ENCODE measurements at regions not wholly inside any gene's neighbourhood (a gene's known extent, or its start where the extent isn't known, plus 50 kb on each side); places are given as distances from the start of the nearest gene placed in this dataset.
"Not testable (repeated sequence)": the region's sequence is repeated elsewhere in the genome, so short reads cannot be mapped to it uniquely, and the experiment has no call there.

DNA sequence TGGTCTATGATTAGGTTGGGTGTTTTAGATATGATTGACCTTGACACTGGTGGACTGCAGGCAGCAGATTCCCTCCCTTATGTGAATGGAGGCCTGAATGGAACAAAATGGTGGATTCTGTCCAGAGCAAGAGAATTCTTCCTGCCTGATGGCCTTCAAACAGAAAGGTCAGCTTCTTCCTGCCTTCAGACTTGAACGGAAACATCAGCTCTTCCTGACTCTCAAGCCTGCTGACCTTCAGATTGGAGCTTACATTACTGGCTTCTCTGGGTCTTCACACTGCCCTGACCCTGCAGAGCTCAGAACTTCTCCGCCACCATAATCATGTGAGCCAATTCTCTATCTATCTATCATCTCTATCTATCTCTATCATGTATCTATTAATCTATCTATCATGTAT, 111.6 kb downstream of the RAMP3 start:
- DNase-seq, result no peak

DNA sequence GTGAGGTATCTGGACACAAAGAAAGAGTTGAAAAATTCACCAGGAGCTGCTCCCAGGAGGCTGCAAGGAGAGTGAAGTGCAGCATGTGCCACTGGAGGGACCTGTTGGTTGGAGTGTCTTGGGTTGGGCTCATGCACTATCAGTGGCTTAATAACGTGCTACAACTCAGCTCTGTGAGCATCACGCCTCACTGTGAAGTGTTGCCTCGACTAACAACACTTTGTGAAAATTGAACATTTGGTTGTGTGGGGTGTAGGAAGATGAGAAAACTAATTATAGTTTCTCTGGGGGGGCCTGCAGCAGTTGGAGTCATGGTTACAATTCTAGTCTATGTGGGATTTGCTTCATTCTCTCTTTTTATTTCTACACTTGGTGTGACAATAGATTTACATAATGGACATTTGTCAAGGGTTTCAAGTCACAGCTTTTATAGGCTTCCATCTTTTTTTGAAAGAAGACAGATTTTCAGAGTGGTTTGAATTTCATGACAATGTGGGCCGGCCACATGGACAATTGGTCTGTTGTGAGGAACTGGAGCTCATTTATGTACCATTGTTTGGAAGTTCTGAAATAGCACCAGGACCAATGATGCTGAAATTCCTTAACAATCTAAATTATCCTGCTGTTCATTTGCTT, 121.3 kb downstream of the RAMP3 start:
- DNase-seq, result no peak

DNA sequence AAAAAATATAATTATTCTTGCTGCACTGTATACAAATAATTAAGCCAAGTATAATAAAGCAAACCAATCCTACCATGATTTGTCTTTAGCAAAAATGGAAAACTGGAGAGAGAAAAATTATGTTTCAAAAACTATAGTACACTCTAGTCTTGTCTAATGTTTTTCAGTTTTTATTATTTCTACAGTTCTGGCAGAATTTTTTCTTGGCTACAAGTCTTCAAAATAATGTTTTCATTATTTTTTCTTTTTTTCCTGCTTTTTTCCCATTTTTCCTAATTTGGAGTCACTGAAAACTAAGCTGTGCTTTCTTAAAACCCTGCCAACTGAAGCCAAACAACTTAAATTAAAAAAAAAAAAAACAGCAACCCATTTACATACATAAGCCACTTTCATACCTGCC, 132.0 kb downstream of the RAMP3 start:
- DNase-seq, result not testable (repeated sequence)

DNA sequence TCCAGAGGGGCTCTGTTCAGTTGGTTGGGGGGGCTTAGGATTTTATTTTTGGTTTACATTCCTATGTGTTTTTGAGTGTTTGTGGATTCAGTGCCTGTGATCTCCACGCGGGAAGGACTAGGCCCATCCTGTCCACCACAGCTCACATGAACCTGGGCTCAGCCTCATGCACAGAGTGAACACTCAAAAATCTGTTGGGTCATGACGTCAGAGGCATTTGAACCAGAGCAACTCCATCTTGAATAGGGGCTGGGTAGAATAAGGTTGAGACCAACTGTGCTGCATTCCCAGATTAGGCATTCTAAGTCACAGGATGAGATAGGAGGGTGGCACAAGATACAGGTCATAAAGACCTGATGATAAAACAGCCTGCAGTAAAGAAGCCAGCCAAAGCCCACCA, 133.3 kb downstream of the RAMP3 start:
- no peak for DNase-seq

DNA sequence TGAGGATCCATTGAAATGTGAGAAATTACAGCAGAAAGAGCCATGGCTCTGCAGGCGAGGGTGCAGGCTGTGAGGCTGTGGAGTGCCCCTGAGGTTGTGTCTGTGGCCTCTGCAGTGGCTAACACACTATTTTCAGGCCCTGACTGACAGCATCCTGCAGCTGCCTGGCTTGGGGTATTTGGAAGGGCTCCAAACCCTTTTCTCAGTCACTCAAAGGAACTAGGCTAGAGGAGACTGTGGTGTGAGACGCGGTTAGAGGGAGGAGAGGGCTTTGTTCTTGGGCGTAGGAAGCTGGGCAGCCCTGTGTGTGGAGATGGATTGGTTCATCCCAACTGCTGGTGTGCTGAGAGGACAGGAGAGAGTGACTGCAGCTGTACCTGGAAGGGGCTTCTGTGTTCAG, 134.9 kb downstream of the RAMP3 start:
- no peak for DNase-seq

DNA sequence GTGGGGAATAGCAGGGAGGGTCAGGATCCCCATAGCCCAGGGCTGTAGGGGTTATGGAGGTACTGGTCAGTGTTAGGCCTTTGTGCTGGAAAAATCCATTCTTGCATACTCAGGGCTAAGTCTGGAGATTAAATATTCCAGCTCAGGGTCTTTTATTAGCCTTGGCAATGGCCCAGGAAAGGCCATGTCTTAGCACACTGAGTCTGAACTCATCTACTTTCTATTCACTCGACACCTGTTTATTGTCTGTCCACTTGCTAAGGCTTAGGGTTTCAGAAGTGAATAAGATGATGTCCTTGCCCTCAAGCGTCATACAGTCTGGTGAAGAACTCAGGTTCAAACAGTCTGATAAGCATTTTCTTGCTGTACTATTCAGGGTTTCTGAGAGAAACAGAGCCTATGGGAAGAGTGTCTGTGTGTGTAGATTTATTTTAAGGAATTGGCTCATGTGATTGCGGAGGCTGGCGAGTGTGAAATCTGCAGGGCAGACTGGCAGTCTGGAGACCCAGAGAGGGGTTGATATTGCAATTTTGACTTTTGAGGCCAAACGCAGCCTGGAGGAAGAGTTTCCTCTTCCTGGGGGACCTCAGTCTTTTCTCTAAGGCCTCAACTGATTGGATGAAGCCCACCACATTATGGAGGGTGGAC, 135.8 kb downstream of the RAMP3 start:
- no peak for DNase-seq

DNA sequence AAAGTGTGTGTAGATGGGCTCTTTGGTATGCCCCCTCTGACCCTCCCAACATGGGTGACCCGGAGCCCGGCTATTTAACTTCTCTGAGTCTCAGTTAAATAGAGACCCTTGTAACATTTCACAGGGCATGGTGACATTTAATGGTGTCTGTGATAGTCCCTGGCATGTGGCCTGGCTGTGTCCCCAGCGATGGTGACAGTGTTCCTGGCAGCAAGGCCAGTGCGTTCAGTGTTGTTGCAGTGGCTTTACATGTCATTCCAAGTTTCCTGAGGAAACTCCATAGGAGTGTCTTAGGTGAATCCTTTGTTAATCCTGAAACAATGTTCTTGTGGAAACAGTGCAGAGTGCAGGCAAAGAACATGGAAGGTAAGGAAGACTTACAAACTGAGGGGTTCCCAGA, 137.0 kb downstream of the RAMP3 start:
- DNase-seq, result no peak

DNA sequence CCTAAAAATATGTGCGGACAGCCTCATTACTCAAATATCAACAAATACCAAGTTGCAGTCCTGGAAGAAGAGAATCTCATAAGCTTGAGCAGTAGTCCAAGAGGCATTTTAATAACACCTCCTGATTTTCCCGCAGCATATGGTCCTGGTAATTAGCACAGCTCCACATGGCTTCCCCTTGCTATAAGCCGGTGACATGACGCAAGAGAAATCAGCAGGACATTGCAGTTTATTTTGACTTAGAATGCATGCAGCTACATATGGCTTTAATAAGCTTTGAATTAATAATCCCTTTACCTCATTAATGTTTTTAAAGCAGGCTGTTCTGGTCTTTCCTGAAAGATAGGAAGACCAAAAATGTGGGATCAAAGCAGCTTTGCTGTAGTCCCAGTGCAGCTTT, 137.6 kb downstream of the RAMP3 start:
- DNase-seq, result no peak

DNA sequence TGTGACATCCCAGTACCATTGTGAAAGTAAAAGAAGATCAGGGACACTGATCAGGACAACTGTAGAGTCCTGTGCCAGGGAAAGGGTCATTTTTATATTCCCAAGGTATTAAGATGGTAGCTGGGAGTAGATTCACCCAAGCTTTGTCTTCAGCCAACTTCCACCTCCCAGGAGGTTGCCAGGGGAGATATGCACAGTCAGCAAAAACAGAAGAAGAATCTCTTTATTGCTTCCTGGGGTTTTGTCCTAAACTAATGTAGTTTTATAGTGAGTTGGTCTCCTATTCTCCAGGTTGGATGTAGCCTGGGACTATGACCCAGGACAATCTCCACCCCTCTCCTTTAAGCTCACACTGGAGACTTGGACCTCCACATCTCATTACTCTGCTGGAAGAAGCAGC, 139.2 kb downstream of the RAMP3 start:
- no peak for DNase-seq

DNA sequence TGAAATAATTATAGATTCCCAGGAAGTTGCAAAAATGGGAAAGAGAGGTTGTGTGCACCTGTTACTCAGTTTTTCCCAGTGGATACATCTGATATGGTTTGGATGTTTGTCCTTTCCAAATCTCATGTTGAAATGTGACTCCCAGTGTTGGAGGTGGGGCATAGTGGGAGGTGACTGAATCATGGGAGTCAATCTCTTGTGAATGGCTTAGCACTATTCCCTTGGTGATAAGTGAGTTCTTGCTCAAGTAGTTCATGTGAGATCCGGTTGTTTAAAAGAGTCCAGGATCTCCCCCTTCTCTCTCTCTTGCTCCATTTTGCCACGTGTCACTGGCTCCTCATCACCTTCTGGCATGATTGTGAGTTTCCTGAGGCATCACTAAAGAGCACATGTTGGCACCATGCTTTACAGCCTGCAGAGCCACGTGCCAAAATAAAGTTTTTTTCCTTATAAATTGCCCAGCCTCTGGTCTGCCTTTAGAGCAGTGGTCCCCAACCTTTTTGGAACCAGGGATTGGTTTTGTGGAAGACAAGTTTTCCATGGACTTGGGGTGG, 149.2 kb downstream of the RAMP3 start:
- DNase-seq, result no peak

DNA sequence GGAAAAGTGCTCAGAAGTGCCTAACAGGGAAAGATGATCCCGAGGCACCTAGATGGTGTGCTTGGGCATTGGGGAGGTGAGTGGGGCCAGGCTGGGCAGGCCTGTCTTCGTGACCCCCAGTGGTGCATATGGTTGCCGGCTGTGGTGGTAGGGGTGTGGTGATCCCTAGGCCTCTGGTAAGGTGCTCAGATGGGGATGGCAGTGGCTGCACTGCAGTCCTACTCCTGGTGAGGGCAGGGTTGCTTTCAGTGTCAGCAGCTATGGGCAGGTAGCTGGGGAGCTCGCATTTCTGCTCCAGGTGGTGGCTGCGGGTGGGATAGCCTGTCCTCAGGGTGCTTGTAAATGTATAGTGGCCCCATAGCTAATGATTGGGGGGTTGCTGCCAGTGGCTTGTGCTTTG, 154.0 kb downstream of the RAMP3 start:
- no peak for DNase-seq

DNA sequence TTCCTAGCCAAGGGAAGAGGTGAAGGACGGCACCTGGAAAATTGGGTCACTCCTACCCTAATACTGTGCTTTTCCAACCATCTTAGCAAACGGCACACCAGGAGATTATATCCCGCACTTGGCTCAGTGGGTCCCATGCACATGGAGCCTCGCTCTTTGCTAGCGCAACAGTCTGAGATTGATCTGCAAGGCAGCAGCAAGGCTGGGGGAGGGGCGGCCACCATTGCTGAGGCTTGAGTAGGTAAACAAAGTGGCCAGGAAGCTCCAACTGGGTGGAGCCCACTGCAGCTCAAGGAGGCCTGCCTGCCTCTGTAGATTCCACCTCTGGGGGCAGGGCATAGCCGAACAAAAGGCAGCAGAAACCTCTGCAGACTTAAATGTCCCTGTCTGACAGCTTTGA, 157.9 kb downstream of the RAMP3 start:
- DNase-seq, result not testable (repeated sequence)

DNA sequence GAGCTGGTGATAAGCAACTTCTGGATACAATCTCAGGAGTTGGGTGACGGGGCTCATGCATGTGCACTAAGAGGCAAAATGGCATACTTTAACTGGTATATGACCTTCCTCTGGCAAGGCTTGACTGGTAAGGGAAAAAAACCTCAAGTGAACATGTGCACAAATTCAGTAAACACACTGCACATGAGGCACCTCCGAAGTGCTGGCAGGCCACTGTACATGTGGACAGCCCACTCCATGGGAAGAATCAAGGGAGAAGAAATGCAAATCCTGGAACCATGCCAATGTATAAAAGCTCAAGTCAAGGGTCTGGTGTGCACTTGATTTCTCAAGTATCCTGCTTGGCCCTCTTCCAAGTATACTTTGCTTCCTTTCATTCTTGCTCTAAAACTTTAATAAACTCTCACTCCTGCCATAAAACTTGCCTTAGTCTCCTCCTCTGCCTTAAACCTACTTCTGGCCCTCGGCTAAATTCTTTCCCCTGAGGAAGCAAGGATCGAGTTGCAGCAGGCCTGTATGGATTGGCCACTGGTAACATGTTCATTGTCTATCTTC, 167.2 kb downstream of the RAMP3 start:
- DNase-seq, result no peak

DNA sequence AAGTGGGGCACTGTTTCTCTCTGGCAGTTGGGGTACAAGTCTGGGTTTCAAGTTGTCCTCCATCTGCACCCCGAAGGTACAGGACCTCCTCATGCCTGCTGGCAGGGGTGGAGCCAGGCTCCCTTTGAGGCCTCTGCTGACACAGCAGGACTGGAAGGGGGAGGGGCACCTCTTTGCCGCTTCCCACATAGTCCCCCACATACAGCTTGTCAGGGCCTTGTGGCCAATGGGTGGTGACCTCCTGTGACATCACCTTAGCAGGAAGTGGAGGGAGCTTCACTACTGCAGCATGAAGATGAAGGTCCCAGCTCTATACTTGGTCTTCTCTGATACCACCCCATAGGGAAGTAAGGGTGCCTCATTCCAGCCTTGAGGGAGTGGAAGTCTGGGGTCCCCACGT, 167.8 kb downstream of the RAMP3 start:
- no peak for DNase-seq

DNA sequence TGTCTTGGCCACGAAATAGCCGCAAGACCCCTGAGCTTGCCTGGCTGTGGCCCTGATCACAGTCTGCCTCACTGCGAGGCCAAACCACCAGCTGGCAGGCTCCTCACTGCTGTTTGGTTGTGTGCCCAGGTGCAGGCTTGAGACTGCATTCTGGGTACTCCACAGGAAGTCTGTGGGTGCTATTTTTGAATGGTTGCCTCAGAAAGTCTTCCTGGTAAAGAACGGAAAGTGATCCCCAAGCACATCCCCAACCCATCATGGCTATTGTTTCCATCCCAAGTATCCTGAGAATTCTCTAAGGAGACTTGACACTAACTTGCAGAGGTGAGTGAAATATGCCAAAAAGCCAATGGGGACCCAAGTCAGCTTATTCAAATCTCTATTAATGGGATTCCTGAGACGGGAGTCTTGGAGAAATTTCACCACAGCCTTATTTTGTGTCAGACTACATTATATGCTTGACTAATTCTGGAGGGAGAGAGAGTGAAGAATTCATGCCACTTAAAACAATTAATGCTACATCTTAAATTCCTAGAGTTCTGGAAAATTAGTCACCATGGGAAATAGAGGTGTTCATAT, 170.9 kb downstream of the RAMP3 start:
- DNase-seq, result no peak

DNA sequence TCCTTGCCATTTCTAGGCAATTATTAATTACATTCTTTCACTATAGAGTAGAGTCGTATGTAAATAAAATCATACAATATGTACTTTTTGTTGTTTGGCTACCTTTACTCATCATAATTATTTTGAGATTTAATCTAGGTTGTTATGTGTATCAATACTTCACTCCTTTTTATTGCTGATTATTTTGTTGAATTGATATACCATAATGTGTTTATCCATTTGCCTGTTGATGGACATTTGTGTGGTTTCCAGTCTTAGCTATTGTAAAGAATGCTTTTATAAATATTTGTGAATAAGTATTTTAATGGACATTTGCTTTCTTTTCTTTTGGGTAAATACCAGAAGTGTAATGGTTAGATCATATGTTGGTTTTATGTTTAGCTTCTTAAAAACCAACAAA, 174.0 kb downstream of the RAMP3 start:
- DNase-seq, result no peak

DNA sequence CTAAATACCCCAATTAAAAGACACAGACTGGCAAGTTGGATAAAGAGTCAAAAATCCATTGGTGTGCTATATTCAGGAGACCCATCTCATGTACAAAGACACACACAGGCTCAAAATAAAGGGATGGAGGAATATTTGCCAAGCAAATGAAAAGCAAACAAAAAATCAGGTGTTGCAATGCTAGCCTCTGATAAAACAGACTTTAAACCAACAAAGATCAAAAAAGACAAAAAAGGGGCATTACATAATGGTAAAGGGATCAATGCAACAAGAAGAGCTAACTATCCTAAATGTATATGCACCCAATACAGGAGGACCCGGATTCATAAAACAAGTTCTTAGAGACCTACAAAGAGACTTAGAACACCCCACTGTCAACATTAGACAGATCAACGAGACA, 177.4 kb downstream of the RAMP3 start:
- DNase-seq, result not testable (repeated sequence)

DNA sequence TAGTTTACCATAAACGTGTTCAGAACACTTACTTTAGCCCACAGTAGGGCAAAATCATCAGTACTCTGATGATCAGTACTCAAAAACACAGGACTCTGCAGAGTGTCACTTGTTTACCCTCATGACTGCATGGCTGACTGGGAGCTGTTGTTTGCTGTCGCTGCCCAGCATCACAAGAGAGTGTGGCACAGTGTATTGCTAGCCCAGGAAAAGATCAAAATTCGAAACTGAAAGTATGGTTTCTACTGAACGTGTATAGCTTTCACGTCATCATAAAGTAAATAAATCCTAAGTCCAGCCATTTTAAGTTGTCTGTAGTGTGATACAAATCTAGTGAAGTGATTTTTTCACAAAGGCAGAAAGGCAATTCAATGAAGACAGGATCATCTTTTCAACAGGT, 184.6 kb downstream of the RAMP3 start:
- peak; percentile 8 for DNase-seq

DNA sequence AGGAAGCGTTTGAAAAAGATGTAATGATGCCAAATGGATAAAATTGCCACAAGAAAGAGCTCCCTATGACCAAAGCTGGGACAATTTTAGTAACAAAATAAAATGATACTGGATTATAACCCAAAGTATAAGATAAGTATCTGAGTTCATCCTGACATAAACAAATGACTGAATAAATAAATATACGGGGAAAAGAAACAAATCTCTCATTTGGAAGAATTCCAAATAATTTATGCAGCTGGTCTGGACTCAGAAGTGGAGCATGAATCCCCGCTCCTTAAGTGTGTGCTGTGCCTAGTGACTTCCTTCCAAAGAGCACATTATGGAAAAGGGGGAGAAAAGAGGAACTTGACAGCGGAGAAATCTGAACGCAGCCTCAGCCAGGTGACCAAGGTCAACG, 186.2 kb downstream of the RAMP3 start:
- DNase-seq, result no peak

DNA sequence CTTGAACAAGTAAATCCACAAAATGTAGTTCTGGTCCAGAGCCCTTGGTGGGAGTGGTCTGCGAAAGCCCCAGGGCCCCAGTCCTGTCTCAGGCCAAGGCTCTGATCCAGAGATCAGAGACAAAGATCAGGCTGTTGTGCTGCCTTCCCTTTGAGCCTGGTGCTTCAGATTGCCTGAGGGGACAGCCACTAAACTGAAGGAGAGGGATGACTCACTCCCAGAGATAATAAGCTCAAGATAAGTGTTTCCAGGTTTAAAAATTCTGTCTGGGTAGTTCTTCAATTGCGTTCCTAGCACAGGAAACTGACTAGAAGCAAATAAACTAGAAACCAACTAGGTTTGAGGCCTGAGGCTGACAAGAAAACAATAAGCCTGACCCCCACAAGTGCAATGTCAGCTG, 190.2 kb downstream of the RAMP3 start:
- no peak for DNase-seq

DNA sequence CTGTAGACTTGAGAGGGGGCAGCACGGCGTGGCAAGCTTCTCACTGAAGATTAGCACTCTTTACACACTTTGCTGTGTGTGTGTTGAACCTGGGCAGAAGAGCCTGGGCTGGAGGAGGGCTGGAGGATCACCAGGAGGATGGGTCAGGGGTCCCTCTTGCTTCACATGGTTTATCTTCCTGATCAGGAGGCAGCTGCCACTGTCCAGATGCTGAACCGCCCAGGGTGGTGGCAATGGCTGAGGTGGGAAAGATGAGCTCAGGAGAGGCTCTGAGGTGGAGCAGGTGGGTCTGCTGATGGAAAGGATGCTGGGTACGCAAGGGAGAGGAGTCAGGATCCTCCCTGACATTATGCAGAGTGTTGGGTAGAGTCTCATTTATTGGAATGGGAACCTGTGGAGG, 191.5 kb downstream of the RAMP3 start:
- no peak for DNase-seq

DNA sequence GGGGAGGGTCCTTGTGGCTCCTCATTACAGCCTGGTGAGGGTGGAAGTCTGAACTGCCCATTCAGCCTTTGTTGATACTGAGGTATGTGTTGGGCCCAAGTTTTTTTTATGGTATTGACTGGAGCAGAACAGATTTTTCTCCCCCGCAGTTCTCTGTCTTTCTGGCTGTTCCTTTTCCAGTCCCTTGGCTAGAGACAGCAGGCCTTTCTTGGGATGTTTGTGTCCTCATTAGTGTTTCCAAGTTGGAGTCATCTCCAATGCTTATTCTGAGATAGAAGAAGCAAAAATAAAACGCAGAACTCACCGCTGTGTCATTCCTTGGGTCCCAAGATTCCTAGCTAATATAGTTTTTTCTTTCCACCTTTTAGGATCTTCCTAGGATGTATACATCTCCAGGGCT, 193.3 kb downstream of the RAMP3 start:
- DNase-seq, result no peak

DNA sequence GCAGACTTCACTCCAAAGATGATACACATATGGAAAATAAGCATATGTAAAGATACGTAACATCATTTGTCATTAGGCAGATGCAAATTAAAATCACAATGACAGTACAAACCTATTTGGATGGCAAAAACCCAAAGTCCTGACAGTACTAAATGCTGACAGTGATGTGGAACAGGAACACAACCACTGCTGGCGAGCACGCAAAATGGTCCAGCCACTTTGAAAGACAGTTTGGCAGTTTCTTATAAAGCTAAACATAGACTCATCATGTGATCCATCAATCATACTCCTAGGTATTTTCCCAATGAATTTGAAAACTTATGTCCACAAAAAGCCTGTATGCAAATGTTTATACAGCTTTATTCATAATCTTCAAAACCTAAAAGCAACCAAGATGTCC, 200.7 kb downstream of the RAMP3 start:
- no peak for DNase-seq

DNA sequence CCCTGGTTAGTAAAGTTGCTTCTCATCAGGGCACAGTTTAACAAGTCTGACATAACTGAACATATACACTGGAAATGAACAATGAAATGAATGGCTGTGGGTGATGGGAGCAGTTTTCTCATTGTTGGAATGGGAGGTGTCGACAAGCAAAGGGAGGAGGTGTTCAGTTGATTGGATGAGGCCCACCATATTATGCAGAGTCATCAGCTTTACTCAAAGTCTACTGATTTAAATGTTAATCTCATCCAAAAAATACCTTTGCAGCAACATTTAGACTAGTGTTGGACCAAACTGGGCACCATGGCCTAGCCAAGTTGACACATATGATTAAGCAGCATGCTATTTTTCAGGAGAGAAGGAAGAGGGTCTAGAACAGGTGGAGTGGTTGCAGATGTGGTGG, 201.7 kb downstream of the RAMP3 start:
- no peak for DNase-seq
